Karpas-422 (cell line): ENCODE measurements at regions not wholly inside any gene's neighbourhood (a gene's known extent, or its start where the extent isn't known, plus 50 kb on each side); places are given as distances from the start of the nearest gene placed in this dataset.

Source experiments
- DNase-seq: peaks from one replicate; pipeline ENCODE4 v3.0.0-alpha.2; 2015
- H2AFZ ChIP-seq: fragments of 200-600 bp; sonication (generic); 2 replicates; pipeline ENCODE4 v1.6.1; 2014; ENCODE audit warnings: antibody characterized with exemption, low read length, mixed read lengths
- H3K27ac ChIP-seq: fragments of 200-600 bp; sonication (generic); 2 replicates; pipeline ENCODE4 v1.5.1; 2014; ENCODE audit warnings: mild to moderate bottlenecking, low read length, moderate library complexity
- H3K27me3 ChIP-seq: fragments of 200-600 bp; sonication (generic); 2 replicates; pipeline ENCODE4 v1.6.1; 2014; ENCODE audit warnings: low read length, mixed read lengths
- H3K36me3 ChIP-seq: fragments of 200-600 bp; sonication (generic); 2 replicates; pipeline ENCODE4 v1.6.1; 2014; ENCODE audit warnings: low read length, mixed read lengths; ENCODE audit not compliant: insufficient read depth
- H3K4me1 ChIP-seq: fragments of 200-600 bp; sonication (generic); 2 replicates; pipeline ENCODE4 v1.6.1; 2014; ENCODE audit warnings: mild to moderate bottlenecking, low read length, mixed read lengths
- H3K4me2 ChIP-seq: fragments of 200-600 bp; sonication (generic); 2 replicates; pipeline ENCODE4 v1.6.1; 2014; ENCODE audit warnings: low read length, low read depth, mild to moderate bottlenecking; ENCODE audit not compliant: poor library complexity, severe bottlenecking
- H3K4me3 ChIP-seq: fragments of 200-600 bp; sonication (generic); 2 replicates; pipeline ENCODE4 v1.5.1; 2014; ENCODE audit warnings: mild to moderate bottlenecking, antibody characterized with exemption, low read length, mixed read lengths
- H3K79me2 ChIP-seq: fragments of 200-600 bp; sonication (generic); 2 replicates; pipeline ENCODE4 v1.6.1; 2014; ENCODE audit warnings: mild to moderate bottlenecking, low read length, mixed read lengths
- H3K9ac ChIP-seq: fragments of 200-600 bp; sonication (generic); 2 replicates; pipeline ENCODE4 v1.6.0; 2014; ENCODE audit warnings: low read length
- H3K9me2 ChIP-seq: fragments of 200-600 bp; sonication (generic), shearing (Covaris generic); replicated peaks from 2 replicates; pipeline ENCODE4 v1.6.0; 2014; ENCODE audit warnings: mild to moderate bottlenecking, low read length, moderate library complexity; ENCODE audit not compliant: insufficient read depth
- H3K9me3 ChIP-seq: fragments of 300-700, 200-600 bp; sonication (generic); 2 replicates; pipeline ENCODE4 v1.6.1; 2014; ENCODE audit warnings: low read length, mixed read lengths
- H4K20me1 ChIP-seq: fragments of 200-600 bp; sonication (generic); 2 replicates; pipeline ENCODE4 v1.6.1; 2014; ENCODE audit warnings: mild to moderate bottlenecking, antibody characterized with exemption, low read length, low read depth; ENCODE audit not compliant: insufficient read depth

GRCh38 chr2:9694661-9695234, 64.0 kb upstream of the YWHAQ start:
- Histone ChIP-seq H2AFZ (no peak overlapping the region), H3K79me2 (no peaks in the 10 kb centered on the region), H4K20me1 (no peaks in the 10 kb centered on the region), H3K9me3 (no peaks in the 10 kb centered on the region), H3K27me3 (no peaks in the 10 kb centered on the region; the same call in 1 of the 2 replicates), H3K4me3 (no peak overlapping the region), H3K27ac (no peak overlapping the region), H3K4me1 (peaks cover 8% of the 10 kb centered on the region; the same call in 1 of the 2 replicates), H3K9me2 (no peaks in the 10 kb centered on the region), H3K4me2 (no peak overlapping the region), H3K36me3 (no peaks in the 10 kb centered on the region), H3K9ac (no peak overlapping the region)
- no peak for DNase-seq

GRCh38 chr2:9695941-9696340, 65.1 kb upstream of the YWHAQ start:
- Histone ChIP-seq H3K4me2 (no peak overlapping the region), H4K20me1 (no peaks in the 10 kb centered on the region), H2AFZ (no peak overlapping the region), H3K36me3 (no peaks in the 10 kb centered on the region), H3K9me3 (no peaks in the 10 kb centered on the region), H3K4me1 (peaks cover 6% of the 10 kb centered on the region; the same call in 1 of the 2 replicates), H3K9ac (no peak overlapping the region), H3K4me3 (no peak overlapping the region), H3K79me2 (no peaks in the 10 kb centered on the region), H3K9me2 (no peaks in the 10 kb centered on the region), H3K27me3 (no peaks in the 10 kb centered on the region), H3K27ac (no peak overlapping the region)
- no peak for DNase-seq

DNA sequence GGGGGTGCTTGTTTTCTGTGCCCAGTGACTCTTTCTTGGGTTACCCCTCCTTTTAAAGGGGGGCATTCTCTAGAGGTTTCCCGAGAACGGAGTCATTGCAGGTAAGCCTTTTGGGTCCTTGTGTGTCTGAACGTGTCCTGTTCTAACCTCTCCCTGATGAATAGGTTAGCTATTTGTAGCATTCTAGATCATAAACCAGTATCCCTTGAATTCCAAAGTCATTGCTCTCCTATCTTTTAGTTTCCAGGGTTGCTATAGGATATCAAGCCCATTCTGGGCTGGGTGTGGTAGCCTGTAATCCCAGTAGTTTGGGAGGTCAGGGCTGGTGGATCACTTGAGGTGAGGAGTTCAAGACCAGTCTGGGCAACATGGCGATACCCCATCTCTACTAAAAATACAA, 65.9 kb upstream of the YWHAQ start:
- no peak overlapping the region for H3K4me3 ChIP-seq
- no peaks in the 10 kb centered on the region for H4K20me1 ChIP-seq
- H3K9me3 ChIP-seq: no peaks in the 10 kb centered on the region
- H3K9me2 ChIP-seq: no peaks in the 10 kb centered on the region
- H2AFZ ChIP-seq: no peak overlapping the region
- H3K27ac ChIP-seq: no peak overlapping the region
- H3K9ac ChIP-seq: no peak overlapping the region
- no peaks in the 10 kb centered on the region for H3K27me3 ChIP-seq
- H3K4me2 ChIP-seq: no peak overlapping the region
- no peak for DNase-seq
- H3K4me1 ChIP-seq: peaks cover 6% of the 10 kb centered on the region; the same call in 1 of the 2 replicates
- no peaks in the 10 kb centered on the region for H3K79me2 ChIP-seq
- H3K36me3 ChIP-seq: no peaks in the 10 kb centered on the region

GRCh38 chr2:9697909-9698308, 67.1 kb upstream of the YWHAQ start:
- Histone ChIP-seq H3K27me3 (no peaks in the 10 kb centered on the region), H3K4me2 (no peak overlapping the region), H3K9me2 (no peaks in the 10 kb centered on the region), H3K4me1 (peaks cover 6% of the 10 kb centered on the region; the same call in 1 of the 2 replicates), H2AFZ (no peak overlapping the region), H3K79me2 (no peaks in the 10 kb centered on the region), H4K20me1 (no peaks in the 10 kb centered on the region), H3K4me3 (no peak overlapping the region), H3K9ac (no peak overlapping the region), H3K27ac (no peak overlapping the region), H3K36me3 (no peaks in the 10 kb centered on the region), H3K9me3 (no peaks in the 10 kb centered on the region)
- no peak for DNase-seq

DNA sequence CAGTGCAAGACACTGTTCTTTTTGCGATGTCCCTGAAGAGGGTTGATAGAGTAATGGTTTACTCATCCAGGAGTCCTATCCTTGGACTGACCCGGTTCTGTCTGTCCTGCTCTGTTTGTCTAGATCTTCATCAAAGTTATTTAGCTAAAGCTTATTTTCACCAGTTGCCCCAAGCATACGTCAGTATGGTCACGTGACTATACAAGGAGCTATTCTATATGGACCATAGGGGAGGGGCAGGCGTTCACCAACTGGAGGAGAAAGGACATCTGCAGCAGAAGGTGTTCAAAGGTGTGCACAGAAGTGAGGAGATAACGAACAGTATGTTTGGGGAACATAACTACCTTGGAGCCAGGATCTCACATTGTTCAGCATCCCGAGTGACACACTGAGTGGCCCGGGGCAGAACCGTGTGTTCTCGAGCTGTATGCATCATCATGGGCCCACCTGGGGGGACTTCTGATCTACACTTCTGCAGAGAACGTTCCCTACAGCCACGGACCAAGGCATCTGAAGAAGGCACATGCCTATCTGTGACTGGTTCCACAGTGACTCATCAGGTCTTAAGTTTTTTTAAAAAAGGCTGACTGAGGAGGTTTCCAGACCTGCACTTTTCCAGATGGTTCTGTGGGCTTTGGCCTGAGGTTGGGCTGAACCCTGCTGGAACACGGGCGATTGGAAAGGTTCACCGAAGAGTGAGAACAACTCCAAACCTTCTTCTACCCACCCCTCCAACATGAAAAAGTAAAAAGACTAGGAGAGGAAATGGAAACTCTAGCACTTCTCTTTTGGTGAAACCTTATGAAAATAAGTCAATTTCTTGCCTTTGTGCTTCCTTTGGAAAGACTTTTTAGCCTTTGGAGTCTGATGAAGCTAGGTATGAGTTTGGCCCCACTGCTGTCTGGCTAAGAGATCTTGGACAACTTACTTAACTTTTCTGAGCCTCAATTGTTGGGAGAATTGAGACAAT, 68.6 kb upstream of the YWHAQ start:
- Histone ChIP-seq H2AFZ (no peak overlapping the region), H4K20me1 (no peaks in the 10 kb centered on the region), H3K27ac (no peak overlapping the region), H3K4me1 (peaks cover 6% of the 10 kb centered on the region; the same call in 1 of the 2 replicates), H3K9me3 (no peaks in the 10 kb centered on the region), H3K4me3 (no peak overlapping the region), H3K27me3 (no peaks in the 10 kb centered on the region), H3K9me2 (no peaks in the 10 kb centered on the region), H3K79me2 (no peaks in the 10 kb centered on the region), H3K4me2 (no peak overlapping the region), H3K36me3 (no peaks in the 10 kb centered on the region), H3K9ac (no peak overlapping the region)
- no peak for DNase-seq

- H2AFZ ChIP-seq: no peak overlapping the region
Observed at GRCh38 chr2:9700109-9700495, 69.3 kb upstream of the YWHAQ start.

GRCh38 chr2:9702604-9703084, 71.8 kb upstream of the YWHAQ start:
- no peaks in the 10 kb centered on the region for H4K20me1 ChIP-seq
- peaks cover 6% of the 10 kb centered on the region; the same call in 1 of the 2 replicates for H3K4me1 ChIP-seq
- no peak overlapping the region for H3K4me2 ChIP-seq
- no peaks in the 10 kb centered on the region for H3K36me3 ChIP-seq
- no peak overlapping the region for H3K4me3 ChIP-seq
- H2AFZ ChIP-seq: no peak overlapping the region
- H3K9me3 ChIP-seq: no peaks in the 10 kb centered on the region
- no peak overlapping the region for H3K9ac ChIP-seq
- H3K27ac ChIP-seq: no peak overlapping the region
- no peaks in the 10 kb centered on the region for H3K27me3 ChIP-seq
- no peak for DNase-seq
- no peaks in the 10 kb centered on the region for H3K9me2 ChIP-seq
- no peaks in the 10 kb centered on the region for H3K79me2 ChIP-seq

More at GRCh38 chr2:9700109-9700495, 69.3 kb upstream of the YWHAQ start:
- no peak overlapping the region for H3K27ac ChIP-seq
- H3K36me3 ChIP-seq: no peaks in the 10 kb centered on the region
- H3K4me3 ChIP-seq: no peak overlapping the region
- H3K27me3 ChIP-seq: no peaks in the 10 kb centered on the region
- H3K9me2 ChIP-seq: no peaks in the 10 kb centered on the region
- no peak overlapping the region for H3K9ac ChIP-seq
- H4K20me1 ChIP-seq: no peaks in the 10 kb centered on the region
- H3K9me3 ChIP-seq: no peaks in the 10 kb centered on the region
- H3K4me2 ChIP-seq: no peak overlapping the region
- DNase-seq: no peak
- H3K79me2 ChIP-seq: no peaks in the 10 kb centered on the region
- peaks cover 6% of the 10 kb centered on the region; the same call in 1 of the 2 replicates for H3K4me1 ChIP-seq

DNA sequence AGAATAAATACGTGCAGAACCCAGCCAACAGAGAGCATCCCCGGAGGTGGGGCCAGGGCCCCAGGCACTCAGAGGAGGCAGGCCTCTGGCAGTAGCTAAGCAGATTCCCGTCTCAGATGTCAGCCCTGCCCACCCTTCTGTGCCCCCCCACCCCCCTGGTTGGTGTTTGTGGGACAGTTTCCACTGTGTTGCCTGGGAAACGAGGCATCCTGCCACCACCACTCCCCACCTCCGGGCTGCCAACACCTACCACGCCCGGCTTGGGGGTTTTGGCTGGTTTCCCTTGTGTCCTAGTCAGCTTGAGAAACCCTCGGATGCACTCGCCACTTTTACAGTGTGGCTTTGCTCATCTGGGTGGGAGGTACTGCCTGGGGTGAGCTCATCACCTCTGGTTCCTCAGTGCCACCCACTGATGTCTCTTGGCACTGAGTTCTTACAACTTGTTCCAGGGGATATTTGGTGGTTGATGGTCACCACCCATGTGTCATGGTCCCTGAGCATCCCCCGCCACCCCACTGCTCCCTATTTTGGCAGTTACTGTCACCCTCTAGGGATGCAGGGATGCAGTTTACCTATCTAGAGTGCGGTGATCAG, 72.4 kb upstream of the YWHAQ start:
- Histone ChIP-seq H3K27ac (no peak overlapping the region), H3K9me2 (no peaks in the 10 kb centered on the region), H3K9ac (no peak overlapping the region), H4K20me1 (no peaks in the 10 kb centered on the region), H2AFZ (no peak overlapping the region), H3K36me3 (no peaks in the 10 kb centered on the region), H3K4me3 (no peak overlapping the region), H3K4me2 (no peak overlapping the region), H3K79me2 (no peaks in the 10 kb centered on the region), H3K27me3 (no peaks in the 10 kb centered on the region), H3K4me1 (peaks cover 6% of the 10 kb centered on the region; the same call in 1 of the 2 replicates), H3K9me3 (no peaks in the 10 kb centered on the region)
- DNase-seq: no peak
